Panc1 (cell line): ENCODE measurements at regions not wholly inside any gene's neighbourhood (a gene's known extent, or its start where the extent isn't known, plus 50 kb on each side); places are given as distances from the start of the nearest gene placed in this dataset.

Source experiments
- ATAC-seq: fragments of 200-7000 bp; cut with Tn5 transposase; 2 replicates; pipeline ENCODE4 v1.9.1; 2020; ENCODE audit warnings: mild to moderate bottlenecking, moderate library complexity
- BruUV-seq: library from RNA; stranded (reverse); fragments of 400-500 nt; replicated peaks from 2 replicates; lab custom pipeline; 2021; lab: Mats Ljungman, UMichigan
- CTCF ChIA-PET: fragments of 300-600 bp; sonication (Branson Sonifier 250); formaldehyde crosslinking; loops from one replicate; lab custom pipeline; 2022; ENCODE audit warnings: antibody characterized with exemption; lab: Charles Lee
- POLR2A ChIA-PET: fragments of 300-600 bp; sonication (Branson Sonifier 250); formaldehyde crosslinking; loops from one replicate; lab custom pipeline; 2022; ENCODE audit warnings: antibody characterized with exemption; lab: Charles Lee
- DNase-seq: peaks from one replicate; pipeline ENCODE4 v3.0.0-alpha.2; 2010; ENCODE audit warnings: low read depth, low spot score
- H3K27ac ChIP-seq: 2 replicates; pipeline ENCODE4 v1.5.1; 2011; ENCODE audit warnings: mild to moderate bottlenecking, low read length, inconsistent platforms
- H3K27me3 ChIP-seq: fragments of 200-500 bp; sonication (Bioruptor generic); 2 replicates; pipeline ENCODE4 v1.6.0; 2014; ENCODE audit warnings: low read length, inconsistent platforms; ENCODE audit not compliant: control insufficient read depth, insufficient read depth
- H3K36me3 ChIP-seq: fragments of 200-500 bp; sonication (Bioruptor generic); 2 replicates; pipeline ENCODE4 v1.5.1; 2014; ENCODE audit warnings: inconsistent platforms, mild to moderate bottlenecking, low read length, moderate library complexity; ENCODE audit not compliant: control insufficient read depth, insufficient read depth
- H3K4me1 ChIP-seq: 2 replicates; pipeline ENCODE4 v1.5.1; 2011; ENCODE audit warnings: inconsistent platforms, mild to moderate bottlenecking, low read length, moderate library complexity; ENCODE audit not compliant: control insufficient read depth, insufficient read depth
- H3K4me3 ChIP-seq, 2 experiments: 2 replicates each; pipeline ENCODE4 v1.5.1; 2011 to 2012; ENCODE audit warnings: low read depth in 2 of 2, low read length in 2 of 2, mild to moderate bottlenecking in 2 of 2, inconsistent platforms in 1 of 2, moderate library complexity in 1 of 2
- H3K9me3 ChIP-seq: fragments of 200-500 bp; sonication (Bioruptor generic); 2 replicates; pipeline ENCODE4 v1.5.1; 2014; ENCODE audit warnings: low read depth, mild to moderate bottlenecking, inconsistent platforms, low read length, moderate library complexity; ENCODE audit not compliant: control insufficient read depth, insufficient read depth
- CTCF ChIP-seq: fragments of 450-650 bp; IDR thresholded peaks from 2 replicates; pipeline ENCODE4 v1.5.1; 2017; ENCODE audit warnings: mild to moderate bottlenecking
- POLR2AphosphoS5 ChIP-seq: IDR thresholded peaks from 2 replicates; pipeline ENCODE4 v1.6.1; 2012; ENCODE audit warnings: mild to moderate bottlenecking, low read depth, low read length, moderate library complexity
- REST ChIP-seq, 2 experiments: IDR thresholded peaks; 2 replicates each; pipeline ENCODE4 v1.6.1; 2011 to 2012; ENCODE audit warnings: low read depth in 2 of 2, control low read depth in 1 of 2, low read length in 1 of 2, mild to moderate bottlenecking in 1 of 2, moderate library complexity in 1 of 2; ENCODE audit not compliant: insufficient read depth in 1 of 2
- SIN3A ChIP-seq: IDR thresholded peaks from 2 replicates; pipeline ENCODE4 v1.6.1; 2012; ENCODE audit warnings: low read depth, mild to moderate bottlenecking, low read length, moderate library complexity, borderline replicate concordance; ENCODE audit not compliant: insufficient read depth
- TCF7L2 ChIP-seq: IDR thresholded peaks from 2 replicates; pipeline ENCODE4 v1.6.1; 2011; ENCODE audit warnings: mild to moderate bottlenecking, low read depth, low read length, inconsistent platforms
- in situ Hi-C: cut with HindIII; loops from 2 replicates; pipeline ENCODE4 v1.10.0; 2016; ENCODE audit warnings: low sequenced_read_pairs, low pct_unique_long_range_greater_than_20kb
- intact Hi-C: fragments of 100-400 bp; cut with micrococcal nuclease; formaldehyde crosslinking; loops from one replicate; pipeline ENCODE4 v1.10.0; 2022; ENCODE audit not compliant: unreplicated experiment

DNA sequence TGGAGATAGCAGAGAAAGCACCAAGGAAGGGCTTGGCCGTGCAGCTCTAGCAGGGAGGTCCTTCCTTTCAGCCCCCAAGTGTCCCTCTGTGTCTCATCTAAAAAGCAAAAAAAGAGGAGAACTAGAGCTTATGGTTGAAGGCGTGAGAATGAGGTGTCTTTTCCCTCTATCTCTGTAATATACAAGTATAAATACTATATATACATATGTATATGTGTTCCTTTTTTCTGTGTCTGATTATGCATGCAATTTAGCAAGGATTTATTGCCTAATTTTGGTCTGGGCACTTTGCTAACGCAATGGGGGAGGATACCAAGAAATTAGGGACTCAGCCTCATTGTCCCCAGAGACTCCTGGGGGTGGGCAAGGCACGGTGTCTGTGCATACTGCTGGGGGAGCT is 90.2 kb upstream of the CCL2 start:
- Histone ChIP-seq H3K27ac (no peak overlapping the region), H3K4me3 (no peak overlapping the region), H3K36me3 (no peaks in the 10 kb centered on the region), H3K4me1 (no peaks in the 10 kb centered on the region), H3K27me3 (peaks cover 13% of the 10 kb centered on the region), H3K9me3 (no peaks in the 10 kb centered on the region)
- no TSS peak for BruUV-seq
- TF ChIP-seq TCF7L2 (no peak), CTCF (no peak), SIN3A (no peak), REST (IDR thresholded peaks at IDR 0.05; ENCODE audit: insufficient read depth in 1 of 2, low read depth in 2 of 2, low read length in 1 of 2) (no peak), POLR2AphosphoS5 (no peak)
- POLR2A ChIA-PET: no interaction called here
- DNase-seq (no peak), ATAC-seq (no peak)
- intact Hi-C loops (loop anchor here (5.0 kb wide), 1 partner anchor 388 kb away; no protein-coding TSS in a partner anchor), in situ Hi-C loops (no loop called here)
- CTCF ChIA-PET: no interaction called here

DNA sequence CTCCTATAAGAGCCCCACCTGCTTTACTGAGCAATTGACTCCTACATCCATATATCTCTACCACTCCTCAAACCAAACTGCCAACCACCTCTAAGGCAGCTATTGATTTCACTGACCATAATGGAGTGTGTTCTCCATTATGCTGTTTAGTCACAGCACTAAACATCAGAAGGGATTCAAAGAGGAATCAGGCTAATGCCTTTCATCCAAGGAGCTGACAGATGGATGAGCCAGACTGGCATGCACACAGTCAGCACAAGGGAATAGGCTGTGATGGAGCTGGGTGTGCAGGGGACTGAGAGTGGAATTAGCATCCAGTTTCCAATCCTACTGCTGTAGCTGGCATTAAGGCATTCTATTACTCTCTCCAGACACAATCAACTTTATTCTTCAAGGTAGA is 88.7 kb upstream of the CCL2 start:
- BruUV-seq: no TSS peak
- ChIA-PET CTCF (no interaction called here), POLR2A (no interaction called here)
- Histone ChIP-seq H3K9me3 (no peaks in the 10 kb centered on the region), H3K27ac (no peak overlapping the region), H3K36me3 (no peaks in the 10 kb centered on the region), H3K4me1 (no peaks in the 10 kb centered on the region), H3K27me3 (peaks cover 13% of the 10 kb centered on the region), H3K4me3 (no peak overlapping the region)
- ATAC-seq: no peak
- DNase-seq: no peak
- TF ChIP-seq TCF7L2: no peak
- no peak for TF ChIP-seq REST (IDR thresholded peaks at IDR 0.05; ENCODE audit: insufficient read depth in 1 of 2, low read depth in 2 of 2, low read length in 1 of 2)
- no peak for TF ChIP-seq CTCF
- TF ChIP-seq SIN3A: no peak
- TF ChIP-seq POLR2AphosphoS5: no peak
- intact Hi-C loops (no loop called here), in situ Hi-C loops (no loop called here)
